Left cardiac atrium (tissue), 4 donors: ENCODE measurements at regions not wholly inside any gene's neighbourhood (a gene's known extent, or its start where the extent isn't known, plus 50 kb on each side); places are given as distances from the start of the nearest gene placed in this dataset.

Experiments
- ATAC-seq, 2 donors: fragments of 200-7000 bp; cut with Tn5 transposase; one replicate each; pipeline ENCODE4 v1.9.1; 2020; ENCODE audit warnings: mild to moderate bottlenecking in 2 of 2, moderate library complexity in 2 of 2
- DNase-seq: peaks from one replicate; pipeline ENCODE4 v3.0.0-alpha.2; 2020
- intact Hi-C, 2 donors: fragments of 100-400 bp; cut with DNase I; formaldehyde crosslinking; loops; one replicate each; pipeline versions ENCODE4 v1.14.1 to v1.15.1; 2022 to 2023
- donor health status: DM: no; HTN: yes; CAD: no.
- donor health status: DM: no; HTN: yes; CAD: no; lungs with severe emphysema.
- donor health status: DM: yes; HTN: yes; CAD: no.
- donor health status: Dilated cardiomyopathy.

DNA sequence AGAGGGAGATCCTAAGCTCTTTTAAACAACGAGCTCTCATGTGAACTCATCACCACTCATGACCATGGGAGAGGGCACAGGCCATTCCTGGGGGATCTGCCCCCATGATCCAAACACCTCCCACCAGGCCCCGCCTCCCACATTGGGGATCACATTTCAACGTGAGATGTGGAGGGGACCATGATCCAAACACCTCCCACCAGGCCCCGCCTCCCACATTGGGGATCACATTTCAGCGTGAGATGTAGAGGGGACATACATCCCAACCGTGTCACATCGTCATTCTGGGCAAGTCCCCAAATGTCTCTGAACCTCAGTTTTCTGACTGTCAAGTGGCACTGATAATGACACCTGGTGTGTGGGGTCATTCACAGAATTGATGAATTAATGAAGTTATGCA lies 641.8 kb downstream of the CDH26 start:
- DNase-seq (no peak), ATAC-seq (no peak)
- intact Hi-C loops, result no loop called here

DNA sequence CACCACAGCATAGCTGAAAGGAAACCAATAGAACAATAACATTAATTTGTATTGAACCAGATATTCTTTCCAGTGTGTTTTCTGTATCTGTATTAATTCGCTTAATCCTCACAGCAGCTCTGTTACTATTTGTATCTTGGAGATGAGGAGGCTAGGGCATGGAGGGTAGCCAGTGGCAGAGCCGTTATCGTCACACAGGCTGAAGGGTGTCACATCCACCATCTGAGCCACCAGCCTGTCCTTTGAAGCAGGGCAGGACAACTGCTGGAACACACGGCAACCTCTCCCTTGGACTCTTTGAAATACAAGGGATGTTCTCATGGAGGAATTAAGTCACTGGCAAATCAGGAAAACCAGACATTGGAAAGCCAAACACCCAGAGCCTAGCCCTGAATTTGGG lies 628.0 kb upstream of the CDH4 start:
- ATAC-seq (peak; percentile 49 to 72), DNase-seq (no peak)
- intact Hi-C loops, result no loop called here

DNA sequence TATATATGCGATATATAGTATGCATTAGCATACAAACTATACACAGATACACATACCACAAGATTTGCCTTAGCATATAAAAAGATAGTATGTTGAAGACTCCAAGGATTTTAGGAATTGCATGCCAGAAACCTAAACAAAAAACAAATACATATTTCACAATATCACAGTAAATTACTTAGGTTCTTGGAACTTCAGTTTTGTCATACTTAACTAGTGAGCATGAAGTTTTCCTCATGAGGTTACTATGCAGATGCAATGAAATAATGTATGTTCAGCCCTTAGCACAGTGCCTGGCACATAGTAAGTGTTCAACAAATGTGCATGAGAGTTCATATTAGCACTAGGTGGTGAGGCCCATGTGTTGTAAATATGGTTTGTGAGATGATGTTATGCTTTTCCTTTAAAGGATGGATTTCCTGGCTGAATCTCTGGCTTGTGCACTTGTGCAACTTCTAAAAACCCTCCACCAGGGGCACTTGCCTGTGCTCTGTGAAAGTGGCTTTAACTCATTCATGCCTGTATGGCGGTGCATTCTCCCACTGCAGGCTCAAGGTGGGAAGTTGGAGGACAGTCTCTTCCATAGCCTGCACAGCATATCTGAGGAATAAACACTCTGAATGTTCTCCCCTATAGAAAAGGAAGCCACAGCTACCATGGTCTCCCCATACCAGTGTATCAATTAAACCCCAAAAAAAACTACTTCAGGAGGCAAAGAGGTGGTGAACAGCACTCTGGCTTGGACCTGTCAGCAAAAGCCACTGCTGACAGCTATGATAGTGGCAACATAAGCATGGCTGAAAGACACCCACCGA lies 624.1 kb upstream of the CDH4 start:
- DNase-seq (no peak), ATAC-seq (no peak)
- intact Hi-C loops, result no loop called here

DNA sequence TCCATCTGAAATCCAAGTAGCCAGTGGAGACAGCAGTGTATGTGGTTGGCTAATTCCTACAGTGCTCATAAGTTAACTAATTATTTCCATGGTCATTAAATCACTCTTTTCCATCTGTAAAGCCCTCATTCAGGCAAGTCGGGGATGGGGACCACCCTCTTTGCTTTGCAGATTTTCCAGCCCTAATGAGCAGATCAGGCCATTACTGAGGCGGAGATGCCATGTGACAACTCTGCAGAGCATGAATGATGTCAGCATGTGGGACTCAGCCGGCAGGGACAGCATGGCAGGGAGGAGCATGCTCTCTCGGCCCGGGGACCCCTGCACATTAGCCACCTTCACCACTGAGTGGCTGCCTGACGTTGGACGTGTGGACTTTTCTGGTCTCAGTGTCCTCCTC lies 623.3 kb upstream of the CDH4 start:
- ATAC-seq (no peak), DNase-seq (no peak)
- intact Hi-C loops, result no loop called here

DNA sequence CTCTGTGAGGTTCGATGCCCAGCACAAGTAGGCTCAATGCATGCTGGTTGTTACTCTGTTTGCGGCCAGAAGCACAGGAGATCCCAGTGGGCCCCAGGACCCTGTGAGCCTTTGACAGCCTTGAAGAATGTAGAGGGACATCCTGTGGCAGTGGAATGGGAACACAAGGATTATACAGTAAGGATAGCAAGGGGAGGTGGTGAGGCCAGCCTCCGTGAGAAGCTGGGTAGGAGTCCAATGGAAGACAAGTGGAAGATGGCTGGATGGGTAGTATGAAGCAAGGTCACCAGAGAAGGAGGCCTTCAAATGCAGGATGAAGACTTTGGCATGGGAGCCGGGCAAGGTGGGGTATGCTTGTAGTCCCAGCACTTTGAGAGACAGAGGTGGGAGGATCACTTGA lies 622.9 kb upstream of the CDH4 start:
- DNase-seq (no peak), ATAC-seq (no peak)
- intact Hi-C loops, result no loop called here

DNA sequence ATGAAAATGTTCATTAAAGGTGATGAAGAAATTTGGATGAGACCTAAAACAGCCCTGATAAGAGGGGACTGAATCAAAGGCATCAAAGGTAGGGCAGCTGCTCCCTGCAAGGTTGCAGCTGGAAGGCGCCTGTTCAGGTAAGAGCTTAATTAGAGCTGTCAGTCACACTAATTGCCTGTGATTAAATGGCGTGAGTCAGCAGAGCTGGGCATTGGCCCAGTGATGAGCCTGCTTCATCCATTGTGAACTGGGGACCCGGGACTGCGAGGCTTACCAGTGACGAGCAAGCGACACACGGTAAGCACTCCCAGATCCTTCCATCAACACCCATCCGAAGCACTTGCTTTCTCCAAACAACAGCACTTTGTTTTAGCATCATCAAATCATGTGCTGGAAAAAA lies 621.5 kb upstream of the CDH4 start:
- DNase-seq (no peak), ATAC-seq (no peak)
- intact Hi-C loops, result no loop called here

DNA sequence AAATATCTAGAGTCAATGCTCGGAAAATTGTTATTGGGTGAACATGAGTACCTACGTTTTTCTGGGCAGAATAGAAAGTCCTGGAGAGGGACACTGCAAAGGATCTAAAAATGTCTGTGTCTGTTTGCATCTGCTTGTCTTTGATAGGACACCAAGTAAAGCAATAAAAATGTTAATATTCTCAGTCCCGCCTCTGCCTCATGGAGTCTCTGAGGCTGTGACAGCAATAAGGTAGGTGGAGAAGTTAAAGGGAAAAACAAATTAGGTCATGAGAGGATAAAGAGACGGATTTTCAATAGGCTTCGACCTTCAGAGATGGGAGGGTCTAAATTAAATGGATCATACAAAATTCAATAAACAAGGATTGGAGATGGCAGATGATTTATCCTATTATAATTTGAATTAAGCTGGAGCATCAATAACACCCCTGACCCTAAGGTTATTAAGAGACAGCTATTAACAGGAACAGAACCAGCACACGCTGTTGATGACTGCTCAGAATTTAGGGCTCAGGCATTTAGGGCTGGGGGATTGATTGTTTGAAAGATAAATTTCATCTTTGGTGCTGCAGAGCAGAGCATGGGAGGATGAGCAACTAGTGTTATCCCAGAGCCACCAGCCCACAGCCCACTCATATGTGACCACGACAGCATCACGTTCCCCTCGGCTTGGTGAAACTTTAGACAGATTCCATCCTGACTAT lies 620.3 kb upstream of the CDH4 start:
- no peak for DNase-seq
- no peak for ATAC-seq
- intact Hi-C loops, result no loop called here

DNA sequence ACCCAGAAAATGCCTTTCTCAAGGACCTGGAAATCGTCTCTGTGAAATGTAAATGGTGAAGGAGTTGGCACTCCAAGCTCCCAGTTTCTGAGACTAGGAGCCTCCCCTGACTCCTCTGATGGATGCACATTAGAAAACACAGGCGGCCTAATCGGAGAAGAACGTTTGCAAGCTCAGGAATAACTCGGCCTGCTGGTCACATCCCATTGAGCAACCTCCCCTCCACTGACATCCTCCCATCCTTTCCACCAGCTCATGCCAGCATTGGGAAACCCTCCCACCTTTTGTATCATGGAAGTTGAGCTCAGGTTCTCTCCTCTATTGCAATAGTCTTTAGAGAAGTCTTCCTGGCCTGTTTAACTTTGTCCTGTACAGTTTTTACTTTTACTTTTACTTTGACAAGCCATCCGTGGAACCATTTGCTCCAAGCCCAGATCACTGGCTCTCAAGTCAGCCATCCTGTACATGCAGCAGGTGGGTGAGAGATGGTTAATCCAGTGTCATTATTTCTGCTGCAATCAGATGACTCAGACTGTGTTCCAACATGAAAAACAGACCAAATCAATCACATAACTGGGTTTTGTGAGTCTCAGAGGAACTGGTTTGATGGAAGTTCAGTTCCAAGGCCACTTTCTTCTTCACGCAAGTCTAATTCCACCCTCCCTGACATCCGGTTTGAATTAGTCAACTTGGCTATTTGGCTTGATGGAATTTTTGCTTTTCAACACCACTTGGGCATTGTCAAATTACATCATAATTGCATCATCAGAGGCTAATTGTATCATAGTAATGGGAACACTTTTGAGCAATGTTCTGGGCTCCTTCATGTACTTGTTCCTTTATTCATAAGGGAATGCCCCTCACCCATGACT lies 619.4 kb upstream of the CDH4 start:
- intact Hi-C loops, result no loop called here
- peak; percentile 70 to 78 for ATAC-seq
- DNase-seq, result no peak

DNA sequence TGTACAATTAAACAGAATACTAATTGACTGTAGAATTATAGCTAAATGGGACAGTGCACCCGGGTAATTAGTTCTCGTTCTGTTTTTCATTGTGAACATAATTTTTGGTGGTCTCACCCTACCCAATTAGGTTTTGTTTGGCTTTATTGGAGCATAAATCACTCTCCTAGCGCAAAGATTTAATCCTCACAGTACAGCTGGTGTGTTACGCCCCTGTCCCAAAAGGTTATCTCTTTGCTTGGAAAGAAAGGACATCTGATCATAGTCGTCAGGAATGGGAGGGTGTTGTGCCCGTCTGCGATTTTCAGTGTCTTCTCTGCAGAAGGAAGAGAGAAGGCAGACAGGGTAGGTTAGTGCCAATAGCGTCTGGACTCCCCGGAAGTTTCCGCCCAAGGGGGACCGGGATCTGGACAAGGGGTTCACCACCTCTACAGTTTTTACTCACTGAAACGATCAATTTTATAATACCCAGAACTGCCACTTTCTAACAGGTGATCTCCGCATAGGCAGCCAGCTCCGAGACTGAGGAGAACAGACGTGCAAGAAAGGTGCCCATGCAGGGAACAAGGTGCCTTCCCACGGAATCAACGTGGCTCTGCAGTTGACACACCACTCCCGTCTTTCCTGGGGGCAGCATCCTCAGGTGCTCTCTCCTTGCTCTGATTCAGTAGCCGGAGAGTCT lies 617.4 kb upstream of the CDH4 start:
- no peak for DNase-seq
- intact Hi-C loops, result no loop called here
- ATAC-seq, result no peak

DNA sequence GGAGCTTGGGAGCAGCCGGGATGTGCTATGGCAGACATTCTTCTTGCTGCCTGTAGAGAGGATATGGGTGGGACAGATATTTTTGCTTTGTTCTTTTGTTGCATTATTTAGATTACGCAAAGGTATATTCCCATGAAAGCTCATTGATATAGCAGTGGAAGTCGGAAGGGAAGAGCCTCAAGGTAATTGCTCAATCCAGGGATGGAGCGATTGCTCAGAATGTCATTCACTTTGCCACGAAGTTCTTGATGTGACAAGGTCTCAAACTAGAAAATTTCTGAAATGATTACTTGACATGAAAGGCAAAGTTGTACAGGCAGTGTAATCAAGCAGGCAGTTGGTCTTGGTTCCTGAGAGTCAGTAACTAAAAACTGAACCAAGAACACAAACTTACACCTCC lies 615.6 kb upstream of the CDH4 start:
- ATAC-seq, result no peak
- no peak for DNase-seq
- intact Hi-C loops, result no loop called here

DNA sequence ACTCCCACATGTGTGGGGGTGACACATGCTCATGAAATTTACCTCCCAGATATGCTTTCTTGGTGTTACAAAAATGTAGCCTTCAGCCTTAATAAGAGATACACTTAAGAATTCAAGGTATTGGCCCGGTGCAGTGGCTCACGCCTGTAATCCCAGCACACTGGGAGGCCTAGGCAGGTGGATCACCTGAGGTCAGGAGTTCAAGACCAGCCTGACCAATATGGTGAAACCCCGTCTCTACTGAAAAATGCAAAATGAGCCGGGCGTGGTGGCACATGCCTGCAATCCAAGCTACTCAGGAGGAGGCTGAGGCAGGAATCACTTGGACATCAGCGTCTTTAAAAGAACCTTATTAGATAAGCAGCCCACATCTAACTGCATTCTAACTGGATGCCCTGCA lies 614.3 kb upstream of the CDH4 start:
- intact Hi-C loops, result no loop called here
- no peak for DNase-seq

DNA sequence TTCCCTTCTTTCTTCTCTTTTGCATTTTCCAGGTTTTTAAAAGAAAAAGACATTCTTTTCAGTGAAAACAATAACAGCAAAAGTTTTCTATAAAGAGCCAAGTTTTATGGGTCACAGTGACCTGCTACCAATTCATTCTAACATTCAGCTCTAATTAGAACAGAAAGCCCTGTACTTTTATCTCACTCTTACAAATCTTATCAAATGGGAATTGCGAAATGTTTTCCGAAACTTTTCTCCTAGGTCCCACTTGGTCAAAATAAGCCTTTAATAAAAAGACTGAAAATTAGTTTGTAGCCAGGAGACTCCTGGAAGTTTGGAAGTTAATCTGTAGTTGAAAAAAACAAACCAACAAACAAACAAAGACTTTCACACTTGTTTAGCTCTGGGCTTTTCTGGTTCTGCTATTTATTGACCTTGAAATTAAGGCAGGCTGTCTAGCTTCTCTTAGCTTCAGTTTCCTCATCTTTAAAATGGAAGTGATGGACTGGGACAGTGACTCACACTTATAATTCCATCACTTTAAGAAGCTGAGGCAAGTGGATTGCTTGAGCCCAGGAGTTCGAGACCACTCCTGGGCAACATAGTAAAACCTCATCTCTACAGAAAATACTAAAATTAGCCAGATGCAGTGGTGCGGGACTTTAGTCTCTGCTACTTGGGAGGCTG lies 613.5 kb upstream of the CDH4 start:
- ATAC-seq, result no peak
- intact Hi-C loops, result no loop called here
- DNase-seq, result no peak

More for the DNA sequence above, 614.3 kb upstream of the CDH4 start:
- ATAC-seq, result no peak

DNA sequence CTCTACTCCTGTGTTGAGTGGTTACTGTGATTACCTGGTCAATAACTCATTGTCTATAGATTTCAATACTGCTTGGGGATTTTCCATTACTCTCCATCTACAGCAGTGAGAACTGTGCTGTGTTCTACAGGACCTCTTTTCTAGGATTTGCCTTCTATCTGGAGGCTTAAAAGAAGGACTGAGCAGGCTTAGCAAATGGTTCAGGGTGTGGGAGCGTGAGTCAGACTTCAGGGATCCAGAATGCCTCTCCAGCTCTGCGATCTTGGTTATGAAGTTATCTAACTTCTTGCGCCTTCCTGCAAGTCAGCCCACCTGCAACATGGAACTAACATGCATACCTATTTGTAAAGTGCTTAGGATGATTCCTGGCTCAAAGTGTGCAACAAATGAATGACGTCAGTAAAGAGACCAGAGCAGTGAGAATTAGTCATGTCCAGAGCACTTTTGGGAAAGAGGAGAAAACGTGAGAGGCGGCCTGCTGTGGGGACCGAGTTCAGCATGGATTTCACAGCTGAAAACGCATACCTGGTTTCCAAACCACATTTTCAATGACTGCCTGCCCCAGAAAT lies 610.1 kb upstream of the CDH4 start:
- ATAC-seq, result no peak
- DNase-seq, result no peak

DNA sequence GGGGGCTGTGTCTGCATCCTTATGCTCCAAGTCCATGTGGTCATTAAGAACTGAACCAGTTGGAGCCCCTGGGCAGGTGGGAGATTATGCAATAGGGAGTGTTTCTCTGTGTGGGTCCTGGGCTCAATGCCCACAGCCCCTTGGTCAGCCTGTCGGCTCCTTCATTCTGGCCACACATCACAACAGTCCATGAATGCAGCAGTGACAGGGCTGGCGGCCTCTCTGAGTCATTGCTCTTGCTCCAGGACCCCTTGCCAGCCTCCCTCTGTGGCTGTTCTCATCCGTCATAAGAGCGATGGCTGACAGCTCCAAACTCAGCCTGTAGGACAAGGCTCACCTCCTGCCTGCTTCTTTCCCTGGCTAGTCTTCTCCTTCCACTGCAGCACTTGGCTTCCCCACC lies 609.5 kb upstream of the CDH4 start:
- DNase-seq (no peak), ATAC-seq (no peak)
- intact Hi-C loops, result no loop called here

More for the DNA sequence above, 610.1 kb upstream of the CDH4 start:
- intact Hi-C loops, result no loop called here

DNA sequence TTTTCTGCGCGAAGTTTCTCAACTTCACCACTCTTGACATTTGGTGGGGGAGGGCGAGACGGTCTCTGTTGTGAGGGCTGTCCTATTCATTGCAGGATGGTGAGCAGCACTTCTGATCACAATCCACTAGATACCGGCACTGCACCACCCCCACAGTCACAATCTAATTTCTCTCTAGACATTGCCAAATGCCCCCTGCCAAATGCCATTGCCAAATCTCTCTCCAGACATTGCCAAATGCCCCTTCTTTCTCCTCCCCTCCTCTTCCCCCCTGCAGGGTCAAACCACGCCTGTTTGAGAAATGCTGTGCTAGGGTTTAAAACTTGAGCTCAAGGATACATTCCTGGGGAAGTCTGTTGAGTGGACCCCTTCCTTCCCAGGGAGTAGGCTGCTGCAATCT lies 603.5 kb upstream of the CDH4 start:
- DNase-seq (no peak), ATAC-seq (no peak)
- intact Hi-C loops, result no loop called here

DNA sequence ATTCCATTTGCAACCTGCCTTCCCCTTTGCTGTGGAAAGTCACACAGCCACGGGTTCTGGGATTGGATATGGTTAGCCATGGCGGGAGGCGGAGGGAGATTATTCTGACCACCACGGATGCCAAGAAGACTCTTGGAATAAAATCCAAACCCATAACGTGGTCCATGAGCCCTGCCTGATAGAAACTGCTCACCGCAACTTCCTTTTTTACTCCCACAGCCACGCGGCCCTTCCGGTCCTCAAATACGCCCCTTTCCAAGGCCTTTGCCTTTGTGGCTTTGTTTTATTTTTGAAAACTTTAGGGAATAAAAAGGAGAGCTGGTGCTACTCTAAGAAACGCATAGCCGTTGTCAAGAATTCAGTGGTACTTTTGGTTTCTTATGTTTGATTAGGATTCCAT lies 602.5 kb upstream of the CDH4 start:
- intact Hi-C loops, result no loop called here
- no peak for DNase-seq

DNA sequence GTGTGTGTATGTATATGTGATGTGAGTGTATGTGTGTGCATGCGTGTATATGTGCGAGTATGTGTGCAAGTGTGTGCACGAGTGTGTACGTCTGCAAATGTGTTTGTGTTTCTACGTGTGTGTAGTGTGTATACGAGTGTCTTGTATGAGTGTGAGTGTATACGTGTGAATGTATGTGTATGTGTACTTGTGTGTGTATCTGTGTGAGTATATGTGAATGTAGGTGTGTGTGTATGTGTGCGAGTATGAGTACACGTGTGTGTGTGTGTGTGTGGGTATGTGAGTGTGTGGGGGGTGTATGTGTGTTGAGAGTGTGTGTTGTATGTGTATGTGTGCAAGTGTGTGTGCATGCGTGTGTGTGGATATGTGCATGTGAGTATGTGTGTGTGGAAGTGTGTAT lies 602.0 kb upstream of the CDH4 start:
- DNase-seq, result no peak
- intact Hi-C loops, result no loop called here
- no peak for ATAC-seq

More for the DNA sequence above, 602.5 kb upstream of the CDH4 start:
- ATAC-seq, result no peak

DNA sequence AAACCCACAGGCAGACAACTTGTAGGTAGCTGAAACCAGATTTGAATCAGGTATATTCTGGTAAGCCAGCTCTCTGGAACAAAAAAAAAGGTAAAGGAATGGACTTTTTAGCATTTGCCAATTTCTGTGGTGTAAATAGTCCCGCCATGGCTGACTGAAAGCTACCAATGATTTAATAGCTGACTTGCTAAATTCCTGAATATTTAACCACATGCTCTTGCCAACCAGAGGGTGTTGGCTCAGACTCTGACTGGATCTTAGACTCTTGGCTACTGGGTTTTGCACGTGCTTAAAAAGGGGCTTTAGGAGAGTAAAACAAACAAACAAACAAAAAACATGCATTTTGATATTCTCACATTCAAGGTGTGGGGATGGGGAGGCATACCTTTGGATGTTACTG lies 600.0 kb upstream of the CDH4 start:
- DNase-seq (no peak), ATAC-seq (no peak)
- intact Hi-C loops, result no loop called here

DNA sequence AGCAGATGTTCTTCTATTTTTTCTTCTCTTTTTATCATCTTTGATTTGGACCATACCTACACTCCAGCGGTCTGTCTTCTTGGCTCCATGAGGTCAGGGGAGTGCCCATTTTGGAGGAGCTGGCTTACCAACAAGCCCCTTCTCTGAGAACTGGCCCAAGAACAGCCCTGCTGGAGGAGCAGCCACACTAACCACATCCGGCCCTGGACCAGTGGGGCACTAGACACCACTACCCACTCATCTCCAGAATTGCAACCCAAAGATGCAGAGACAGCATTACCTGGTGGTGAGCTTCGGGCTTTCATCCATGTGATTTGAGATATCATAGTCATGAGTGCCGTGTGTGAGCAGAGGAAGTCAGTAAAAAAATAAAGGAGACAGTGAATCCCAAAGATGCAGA lies 599.4 kb upstream of the CDH4 start:
- DNase-seq, result no peak
- intact Hi-C loops, result no loop called here
- no peak for ATAC-seq
